DND-41 (cell line): ENCODE measurements at regions not wholly inside any gene's neighbourhood (a gene's known extent, or its start where the extent isn't known, plus 50 kb on each side); places are given as distances from the start of the nearest gene placed in this dataset.

Experiments
- ATAC-seq: fragments of 200-7000 bp; cut with Tn5 transposase; 3 replicates; pipeline ENCODE4 v1.9.1; 2021; ENCODE audit warnings: low read depth; ENCODE audit not compliant: insufficient read depth
- DNase-seq: peaks from one replicate; pipeline ENCODE4 v3.0.0-alpha.2; 2020
- H2AFZ ChIP-seq: 2 replicates; pipeline ENCODE4 v1.6.0; 2012; ENCODE audit warnings: low read depth, low read length
- H3K27ac ChIP-seq: 2 replicates; pipeline ENCODE4 v1.5.1; 2012; ENCODE audit warnings: low read length, inconsistent platforms
- H3K27me3 ChIP-seq: fragments of 200-600 bp; sonication (generic); 2 replicates; pipeline ENCODE4 v1.6.0; 2012; ENCODE audit warnings: low read length, mild to moderate bottlenecking, inconsistent platforms; ENCODE audit not compliant: insufficient read depth, poor library complexity
- H3K36me3 ChIP-seq: 2 replicates; pipeline ENCODE4 v1.5.1; 2012; ENCODE audit warnings: low read length, inconsistent platforms; ENCODE audit not compliant: insufficient read depth
- H3K4me1 ChIP-seq: 2 replicates; pipeline ENCODE4 v1.5.1; 2012; ENCODE audit warnings: mild to moderate bottlenecking, low read length; ENCODE audit not compliant: insufficient read depth
- H3K4me2 ChIP-seq: 2 replicates; pipeline ENCODE4 v1.6.0; 2012; ENCODE audit warnings: mild to moderate bottlenecking, moderate library complexity, low read length, inconsistent platforms; ENCODE audit not compliant: insufficient read depth
- H3K4me3 ChIP-seq, 2 experiments: fragments of 200-600 bp in 1 of 2; shearing (Covaris generic) in 1 of 2; 2 replicates each; pipeline ENCODE4 v1.5.1; 2012 to 2016; ENCODE audit warnings: inconsistent platforms in 2 of 2, low read length in 2 of 2, mild to moderate bottlenecking in 2 of 2, low read depth in 1 of 2, moderate library complexity in 1 of 2
- H3K79me2 ChIP-seq: 2 replicates; pipeline ENCODE4 v1.6.0; 2012; ENCODE audit warnings: low read length, inconsistent platforms; ENCODE audit not compliant: insufficient read depth
- H3K9ac ChIP-seq: 2 replicates; pipeline ENCODE4 v1.6.0; 2012; ENCODE audit warnings: low read depth, mild to moderate bottlenecking, inconsistent platforms, low read length, moderate library complexity
- H3K9me3 ChIP-seq: 2 replicates; pipeline ENCODE4 v1.5.1; 2012; ENCODE audit warnings: low read length, moderate library complexity, mild to moderate bottlenecking, inconsistent platforms; ENCODE audit not compliant: insufficient read depth, severe bottlenecking
- H4K20me1 ChIP-seq: 2 replicates; pipeline ENCODE4 v1.6.0; 2012; ENCODE audit warnings: low read length; ENCODE audit not compliant: insufficient read depth
- CTCF ChIP-seq: IDR thresholded peaks from 2 replicates; pipeline ENCODE4 v1.5.1; 2012; ENCODE audit warnings: borderline replicate concordance, low read length, moderate library complexity, mild to moderate bottlenecking; ENCODE audit not compliant: poor library complexity, severe bottlenecking; ENCODE audit errors: extremely low read depth
- EZH2 ChIP-seq: IDR thresholded peaks from 3 replicates; pipeline ENCODE4 v1.6.1; 2012; ENCODE audit warnings: borderline replicate concordance, low read depth, mild to moderate bottlenecking, moderate library complexity, low read length, inconsistent platforms; ENCODE audit not compliant: severe bottlenecking

- TF ChIP-seq CTCF (no peak), EZH2 (no peak)
- DNase-seq (no peak), ATAC-seq (no peak)
- Histone ChIP-seq H3K79me2 (no peaks in the 10 kb centered on the region), H3K9ac (no peak overlapping the region), H3K27ac (no peak overlapping the region), H3K4me2 (no peak overlapping the region), H2AFZ (no peak overlapping the region), H3K9me3 (no peaks in the 10 kb centered on the region), H3K36me3 (no peaks in the 10 kb centered on the region), H4K20me1 (no peaks in the 10 kb centered on the region), H3K27me3 (peaks cover 12% of the 10 kb centered on the region), H3K4me1 (no peaks in the 10 kb centered on the region), H3K4me3 (no peak overlapping the region)
Measured at GRCh38 chr3:124402791-124403190, 327.5 kb upstream of the UMPS start.

- Histone ChIP-seq H3K4me3 (no peak overlapping the region), H2AFZ (no peak overlapping the region), H3K27me3 (peaks cover 12% of the 10 kb centered on the region), H3K4me2 (no peak overlapping the region), H3K4me1 (no peaks in the 10 kb centered on the region), H3K9me3 (no peaks in the 10 kb centered on the region), H3K79me2 (no peaks in the 10 kb centered on the region), H3K36me3 (no peaks in the 10 kb centered on the region), H4K20me1 (no peaks in the 10 kb centered on the region), H3K27ac (no peak overlapping the region), H3K9ac (no peak overlapping the region)
- DNase-seq (no peak), ATAC-seq (no peak)
- TF ChIP-seq EZH2 (no peak), CTCF (no peak)
Measured at GRCh38 chr3:124404621-124405020, 325.6 kb upstream of the UMPS start.

- Histone ChIP-seq H3K27ac (no peak overlapping the region), H3K36me3 (no peaks in the 10 kb centered on the region), H2AFZ (no peak overlapping the region), H3K27me3 (peaks cover 2% of the 10 kb centered on the region), H3K4me2 (no peak overlapping the region), H3K9me3 (no peaks in the 10 kb centered on the region), H3K9ac (no peak overlapping the region), H3K4me3 (no peak overlapping the region), H4K20me1 (no peaks in the 10 kb centered on the region), H3K79me2 (no peaks in the 10 kb centered on the region), H3K4me1 (no peaks in the 10 kb centered on the region)
- no peak for ATAC-seq
- DNase-seq = no peak
- TF ChIP-seq CTCF (no peak), EZH2 (no peak)
Measured at GRCh38 chr3:124407260-124407659, 323.0 kb upstream of the UMPS start.
